Activated CD8-positive, alpha-beta memory T cell treated with anti-CD3 and anti-CD28 coated beads for 48 hours (primary cell): ENCODE measurements at regions not wholly inside any gene's neighbourhood (a gene's known extent, or its start where the extent isn't known, plus 50 kb on each side); places are given as distances from the start of the nearest gene placed in this dataset.
"Not testable (repeated sequence)": the region's sequence is repeated elsewhere in the genome, so short reads cannot be mapped to it uniquely, and the experiment has no call there.

Experiments
- DNase-seq, 3 experiments: peaks; one replicate each; pipeline ENCODE4 v3.0.0-alpha.2; 2020; ENCODE audit warnings: low read depth in 2 of 3, low spot score in 2 of 3

- no peak for DNase-seq
Observed at GRCh38 chr5:118554241-118554640, 434.1 kb downstream of the DTWD2 start.

- no peak for DNase-seq
Observed at GRCh38 chr5:118553662-118554061, 434.7 kb downstream of the DTWD2 start.

GRCh38 chr5:118552731-118553360, 435.5 kb downstream of the DTWD2 start:
- DNase-seq = no peak

GRCh38 chr5:118552146-118552545, 436.2 kb downstream of the DTWD2 start:
- no peak for DNase-seq

GRCh38 chr5:118551716-118552115, 436.6 kb downstream of the DTWD2 start:
- no peak for DNase-seq

GRCh38 chr5:118551031-118551430, 437.3 kb downstream of the DTWD2 start:
- no peak for DNase-seq

- no peak for DNase-seq
Observed at GRCh38 chr5:118548761-118549720, 439.3 kb downstream of the DTWD2 start.

- DNase-seq = no peak
Observed at GRCh38 chr5:118545470-118545869, 442.9 kb downstream of the DTWD2 start.

- no peak for DNase-seq
Observed at GRCh38 chr5:118544887-118545449, 443.4 kb downstream of the DTWD2 start.

GRCh38 chr5:118533923-118534322, 454.4 kb downstream of the DTWD2 start:
- no peak for DNase-seq

GRCh38 chr5:118533156-118533555, 455.2 kb downstream of the DTWD2 start:
- DNase-seq = no peak

GRCh38 chr5:118531276-118531675, 457.1 kb downstream of the DTWD2 start:
- no peak for DNase-seq

GRCh38 chr5:118529361-118530144, 458.8 kb downstream of the DTWD2 start:
- DNase-seq = no peak

GRCh38 chr5:118522626-118523025, 465.7 kb downstream of the DTWD2 start:
- DNase-seq = no peak

- no peak for DNase-seq
Observed at GRCh38 chr5:118520771-118521415, 467.5 kb downstream of the DTWD2 start.

GRCh38 chr5:118519466-118519865, 468.9 kb downstream of the DTWD2 start:
- DNase-seq = no peak

- no peak for DNase-seq
Observed at GRCh38 chr5:118518720-118519119, 469.6 kb downstream of the DTWD2 start.

- no peak for DNase-seq
Observed at GRCh38 chr5:118511846-118512245, 476.5 kb downstream of the DTWD2 start.

GRCh38 chr5:118506217-118506852, 482.0 kb downstream of the DTWD2 start:
- DNase-seq = no peak

- DNase-seq = not testable (repeated sequence)
Observed at GRCh38 chr5:118502232-118502631, 486.1 kb downstream of the DTWD2 start.
